Psoas muscle (tissue), 7 donors: ENCODE measurements at regions not wholly inside any gene's neighbourhood (a gene's known extent, or its start where the extent isn't known, plus 50 kb on each side); places are given as distances from the start of the nearest gene placed in this dataset.

Experiments
- ATAC-seq, 4 donors: fragments of 200-7000 bp; cut with Tn5 transposase; one replicate each; pipeline ENCODE4 v1.9.1; 2020; ENCODE audit warnings: moderate library complexity in 3 of 4, mild to moderate bottlenecking in 2 of 4
- DNase-seq, 2 donors: peaks; one replicate each; pipeline ENCODE4 v3.0.0-alpha.2; 2020
- H3K27ac ChIP-seq: fragments of 200-600 bp; one replicate; pipeline ENCODE4 v1.8.0; 2022
- H3K27me3 ChIP-seq, 3 donors: fragments of 200-600 bp in 1 of 3; one replicate each; pipeline versions ENCODE4 v1.6.1 to v1.8.0; 2013 to 2022; ENCODE audit warnings: low read length in 2 of 3, mild to moderate bottlenecking in 2 of 3, moderate library complexity in 1 of 3; ENCODE audit not compliant: insufficient read depth in 3 of 3
- H3K36me3 ChIP-seq, 2 donors: fragments of 200-600 bp in 1 of 2; one replicate each; pipeline versions ENCODE4 v1.6.1 to v1.8.0; 2013 to 2022; ENCODE audit warnings: low read depth in 1 of 2, mild to moderate bottlenecking in 1 of 2, moderate library complexity in 1 of 2; ENCODE audit not compliant: insufficient read depth in 1 of 2
- H3K4me1 ChIP-seq: fragments of 200-600 bp; one replicate; pipeline ENCODE4 v1.8.0; 2022
- H3K4me3 ChIP-seq: fragments of 200-600 bp; one replicate; pipeline ENCODE4 v1.8.0; 2022; ENCODE audit warnings: mild to moderate bottlenecking
- H3K9me3 ChIP-seq: fragments of 200-600 bp; one replicate; pipeline ENCODE4 v1.8.0; 2022
- CTCF ChIP-seq: fragments of 200-600 bp; IDR thresholded peaks from one replicate; pipeline ENCODE4 v1.8.0; 2022; ENCODE audit warnings: antibody characterized with exemption
- WGBS, 3 donors: extraction: QIAGEN DNeasy Blood & Tissue Kit; methylation state at CpG; one replicate each; pipeline versions ENCODE4 v1.1.6 to v1.1.7; 2013; 5-methylcytosine and 5-hydroxymethylcytosine counted together
- intact Hi-C, 2 donors: fragments of 100-400 bp; cut with DNase I; formaldehyde crosslinking; loops; one replicate each; pipeline versions ENCODE4 v1.11.0 to v1.14.2; 2022
- donor health status: healthy with polysubstance abuse.
- donor health status: DM: no; HTN: no; CAD: no; lungs with moderate emphysema.
- donor health status: Bipolar disorder and iron deficiency.
- donor health status: healthy.
- donor health status: DM: yes; HTN: yes; CAD: no.
- donor health status: DM: no; HTN: no; CAD: no.
- donor health status: DM: yes; HTN: yes; CAD: no.

- ATAC-seq (no peak), DNase-seq (no peak)
- no peak overlapping the region for H3K4me3 ChIP-seq
- H3K27ac ChIP-seq = no peak overlapping the region
- no peaks in the 10 kb centered on the region for H3K4me1 ChIP-seq
- WGBS, 3 donors = 58 to 73% (median 70%) methylated on average over 3 of the region's 3 CpGs
- no peaks in the 10 kb centered on the region for H3K27me3 ChIP-seq
- H3K36me3 ChIP-seq = no peaks in the 10 kb centered on the region
- H3K9me3 ChIP-seq = no peaks in the 10 kb centered on the region
- no peak for TF ChIP-seq CTCF
- intact Hi-C loops = no loop called here
Observed at GRCh38 chr5:143657647-143658285, 154.2 kb upstream of the HMHB1 start.

- peaks cover 10% of the 10 kb centered on the region for H3K4me1 ChIP-seq
- no peak for DNase-seq
- 96 to 98% (median 97%) methylated on average over 4 of the region's 4 CpGs for WGBS, 3 donors
- H3K4me3 ChIP-seq = no peak overlapping the region
- no peaks in the 10 kb centered on the region for H3K27me3 ChIP-seq
- no peak overlapping the region for H3K27ac ChIP-seq
- TF ChIP-seq CTCF = no peak
- no peak for ATAC-seq
- H3K36me3 ChIP-seq = no peaks in the 10 kb centered on the region
- H3K9me3 ChIP-seq = no peaks in the 10 kb centered on the region
- intact Hi-C loops = no loop called here
Observed at GRCh38 chr5:143653766-143654282, 158.1 kb upstream of the HMHB1 start.

- no peak overlapping the region for H3K4me3 ChIP-seq
- no peak overlapping the region for H3K27ac ChIP-seq
- 95 to 98% (median 96%) methylated on average over 2 of the region's 2 CpGs for WGBS, 3 donors
- DNase-seq (no peak), ATAC-seq (no peak)
- peaks cover 10% of the 10 kb centered on the region for H3K4me1 ChIP-seq
- TF ChIP-seq CTCF = no peak
- intact Hi-C loops = no loop called here
- H3K27me3 ChIP-seq = no peaks in the 10 kb centered on the region
- no peaks in the 10 kb centered on the region for H3K9me3 ChIP-seq
- no peaks in the 10 kb centered on the region for H3K36me3 ChIP-seq
Observed at GRCh38 chr5:143653256-143653655, 158.7 kb upstream of the HMHB1 start.

- intact Hi-C loops = no loop called here
Observed at GRCh38 chr5:143652108-143652700, 159.8 kb upstream of the HMHB1 start.

More at GRCh38 chr5:143652108-143652700, 159.8 kb upstream of the HMHB1 start:
- no peak overlapping the region for H3K27ac ChIP-seq
- ATAC-seq (no peak), DNase-seq (no peak)
- H3K9me3 ChIP-seq = no peaks in the 10 kb centered on the region
- H3K4me3 ChIP-seq = no peak overlapping the region
- TF ChIP-seq CTCF = no peak
- H3K4me1 ChIP-seq = peaks cover 10% of the 10 kb centered on the region
- 86 to 92% (median 87%) methylated on average over 3 of the region's 3 CpGs for WGBS, 3 donors
- H3K36me3 ChIP-seq = no peaks in the 10 kb centered on the region
- no peaks in the 10 kb centered on the region for H3K27me3 ChIP-seq
